ENCODE measurements at regions not wholly inside any gene's neighbourhood (a gene's known extent, or its start where the extent isn't known, plus 50 kb on each side); places are given as distances from the start of the nearest gene placed in this dataset.

DNA sequence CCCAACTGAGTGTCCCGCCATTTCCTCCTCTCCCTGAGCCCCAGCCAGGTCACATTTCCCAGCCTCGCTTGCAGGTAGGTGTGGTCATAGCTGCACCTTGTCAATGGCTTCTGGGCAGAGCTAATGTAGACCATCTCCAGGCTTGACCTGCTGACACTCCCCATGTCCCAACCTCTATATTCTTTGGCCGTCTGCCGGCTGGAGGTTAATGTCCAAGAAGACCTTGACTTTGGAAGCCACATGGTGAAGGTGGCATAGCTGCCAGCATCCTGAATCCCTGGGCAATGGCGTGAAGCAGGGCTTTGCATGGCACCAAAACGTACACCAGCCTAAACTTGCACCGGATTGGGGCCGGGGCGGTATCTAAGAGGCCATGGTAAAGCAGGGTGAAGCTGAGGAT, 88.3 kb downstream of the SPP2 start:
- no peak for TF ChIP-seq MAX (IDR thresholded peaks at IDR 0.05; ENCODE audit: insufficient read depth, insufficient read length)
- TF ChIP-seq CTCF (IDR thresholded peaks at IDR 0.05; ENCODE audit: extremely low read depth in 1 of 2, insufficient read depth in 1 of 2, low read depth in 1 of 2, low read length in 2 of 2): no peak
- no peak for TF ChIP-seq EZH2 (IDR thresholded peaks at IDR 0.05; ENCODE audit: borderline replicate concordance, low read depth, low read length, severe bottlenecking)
- TF ChIP-seq MYC (IDR thresholded peaks at IDR 0.05; ENCODE audit: low read depth, low read length): no peak
- TF ChIP-seq JUN (IDR thresholded peaks at IDR 0.05; ENCODE audit: borderline replicate concordance, insufficient read depth, insufficient read length, low read depth): no peak
- TF ChIP-seq POLR2A (IDR thresholded peaks at IDR 0.05; ENCODE audit: low read depth, low read length): no peak
